HCT116 (cell line): ENCODE measurements at regions not wholly inside any gene's neighbourhood (a gene's known extent, or its start where the extent isn't known, plus 50 kb on each side); places are given as distances from the start of the nearest gene placed in this dataset.

Source experiments
- ATAC-seq: fragments of 200-7000 bp; cut with Tn5 transposase; 2 replicates; pipeline ENCODE4 v1.9.1; 2020; ENCODE audit warnings: mild to moderate bottlenecking, moderate library complexity
- BruUV-seq: library from RNA; stranded (reverse); fragments of 400-500 nt; replicated peaks from 2 replicates; lab custom pipeline; 2021; lab: Mats Ljungman, UMichigan
- CTCF ChIA-PET: fragments of 300-600 bp; sonication (Branson Sonifier 250); formaldehyde crosslinking; loops from one replicate; lab custom pipeline; 2021; ENCODE audit warnings: antibody characterized with exemption; lab: Charles Lee
- POLR2A ChIA-PET: fragments of 300-600, 350-600 bp; sonication (Branson Sonifier 250); formaldehyde crosslinking; loops from one replicate; lab custom pipeline; 2021; ENCODE audit warnings: antibody characterized with exemption; lab: Charles Lee
- RAD21 ChIA-PET, 2 experiments: fragments of 300-600 bp; sonication (Branson Sonifier 250); formaldehyde crosslinking; loops; one replicate each; lab custom pipeline; 2023; ENCODE audit warnings: low total read pairs in 2 of 2; ENCODE audit not compliant: uncharacterized antibody in 2 of 2, unreplicated experiment in 2 of 2, low non-redundant PET in 1 of 2; lab: Charles Lee
- DNase-seq: peaks from one replicate; pipeline ENCODE4 v3.0.0-alpha.2; 2010; ENCODE audit warnings: low read depth, low spot score
- H2AFZ ChIP-seq: fragments of 200-600 bp; shearing (Covaris generic), sonication (generic); 2 replicates; pipeline ENCODE4 v1.6.1; 2017; ENCODE audit warnings: low read depth, mixed run types, mixed read lengths, antibody characterized with exemption, low read length; ENCODE audit not compliant: poor library complexity, severe bottlenecking
- H3K27ac ChIP-seq: 2 replicates; pipeline ENCODE4 v1.5.1; 2012; ENCODE audit warnings: low read depth, low read length
- H3K27me3 ChIP-seq: fragments of 200-600 bp; sonication (generic); 2 replicates; pipeline ENCODE4 v1.6.1; 2016; ENCODE audit warnings: mixed run types, low read length, mixed read lengths; ENCODE audit not compliant: insufficient read depth
- H3K36me3 ChIP-seq, 2 experiments: fragments of 200-500 bp in 1 of 2; fragments of 200-600 bp in 1 of 2; sonication (Bioruptor generic) in 1 of 2; sonication (generic) in 1 of 2; 2 replicates each; pipeline versions ENCODE4 v1.5.1 to v1.6.1; 2014 to 2016; ENCODE audit warnings: low read length in 2 of 2, inconsistent platforms in 1 of 2, mixed read lengths in 1 of 2, mixed run types in 1 of 2; ENCODE audit not compliant: insufficient read depth in 2 of 2, control insufficient read depth in 1 of 2
- H3K4me1 ChIP-seq, 2 experiments: fragments of 200-600 bp in 1 of 2; sonication (generic) in 1 of 2; 2 replicates each; pipeline versions ENCODE4 v1.5.1 to v1.6.1; 2012 to 2017; ENCODE audit warnings: low read length in 2 of 2, inconsistent platforms in 1 of 2, mild to moderate bottlenecking in 1 of 2, mixed read lengths in 1 of 2, mixed run types in 1 of 2, moderate library complexity in 1 of 2; ENCODE audit not compliant: insufficient read depth in 2 of 2, control insufficient read depth in 1 of 2
- H3K4me2 ChIP-seq: fragments of 200-600 bp; sonication (generic); 2 replicates; pipeline ENCODE4 v1.6.1; 2017; ENCODE audit warnings: mixed run types, low read length, mixed read lengths
- H3K4me3 ChIP-seq, 2 experiments: fragments of 200-600 bp in 1 of 2; sonication (generic) in 1 of 2; replicated peaks in 1 of 2; 2 replicates each; pipeline ENCODE4 v1.5.1; 2011 to 2016; ENCODE audit warnings: low read length in 2 of 2, control low read depth in 1 of 2, low read depth in 1 of 2, mild to moderate bottlenecking in 1 of 2, mixed read lengths in 1 of 2, mixed run types in 1 of 2
- H3K79me2 ChIP-seq: fragments of 200-600 bp; sonication (generic); 2 replicates; pipeline ENCODE4 v1.6.1; 2017; ENCODE audit warnings: mild to moderate bottlenecking, mixed run types, low read length, moderate library complexity, mixed read lengths; ENCODE audit not compliant: insufficient read depth
- H3K9ac ChIP-seq: fragments of 200-600 bp; sonication (generic); 2 replicates; pipeline ENCODE4 v1.6.1; 2016; ENCODE audit warnings: low read length, mixed read lengths
- H3K9me2 ChIP-seq: fragments of 200-600 bp; sonication (generic), shearing (Covaris generic); 2 replicates; pipeline ENCODE4 v1.6.1; 2017; ENCODE audit warnings: mixed run types, mild to moderate bottlenecking, moderate library complexity; ENCODE audit not compliant: insufficient read depth
- H3K9me3 ChIP-seq, 2 experiments: fragments of 200-500 bp in 1 of 2; fragments of 200-600 bp in 1 of 2; sonication (Bioruptor generic) in 1 of 2; sonication (generic) in 1 of 2; 2 replicates each; pipeline ENCODE4 v1.6.1; 2014 to 2017; ENCODE audit warnings: low read length in 2 of 2, mixed read lengths in 2 of 2, inconsistent platforms in 1 of 2, low read depth in 1 of 2, mild to moderate bottlenecking in 1 of 2, mixed run types in 1 of 2, moderate library complexity in 1 of 2; ENCODE audit not compliant: control insufficient read depth in 1 of 2, insufficient read depth in 1 of 2
- H4K20me1 ChIP-seq: fragments of 200-600 bp; sonication (generic), shearing (Covaris generic); 2 replicates; pipeline ENCODE4 v1.6.1; 2017; ENCODE audit warnings: mixed run types, mild to moderate bottlenecking, moderate library complexity; ENCODE audit not compliant: insufficient read depth
- CBX3 ChIP-seq: IDR thresholded peaks from 2 replicates; pipeline ENCODE4 v1.6.1; 2012; ENCODE audit warnings: low read depth
- CEBPB ChIP-seq: IDR thresholded peaks from 2 replicates; pipeline ENCODE4 v1.6.1; 2012; ENCODE audit warnings: low read depth
- EGR1 ChIP-seq: IDR thresholded peaks from 2 replicates; pipeline ENCODE4 v1.6.1; 2012; ENCODE audit warnings: low read depth
- ELF1 ChIP-seq: IDR thresholded peaks from 2 replicates; pipeline ENCODE4 v1.6.1; 2012; ENCODE audit warnings: low read depth, borderline replicate concordance
- EZH2phosphoT487 ChIP-seq: fragments of 200-600 bp; IDR thresholded peaks from 2 replicates; pipeline ENCODE4 v1.6.1; 2018; ENCODE audit warnings: antibody characterized with exemption, borderline replicate concordance
- FOSL1 ChIP-seq: IDR thresholded peaks from 2 replicates; pipeline ENCODE4 v1.6.1; 2012; ENCODE audit warnings: low read depth
- JUND ChIP-seq: IDR thresholded peaks from 2 replicates; pipeline ENCODE4 v1.6.1; 2012
- MAX ChIP-seq: IDR thresholded peaks from 2 replicates; pipeline ENCODE4 v1.6.1; 2012
- POLR2AphosphoS5 ChIP-seq: IDR thresholded peaks from 2 replicates; pipeline ENCODE4 v1.6.1; 2011; ENCODE audit warnings: mild to moderate bottlenecking, low read depth, low read length, moderate library complexity
- REST ChIP-seq: IDR thresholded peaks from 2 replicates; pipeline ENCODE4 v1.6.1; 2012; ENCODE audit warnings: low read depth
- SIN3A ChIP-seq: IDR thresholded peaks from 2 replicates; pipeline ENCODE4 v1.6.1; 2012; ENCODE audit warnings: low read depth
- YY1 ChIP-seq: IDR thresholded peaks from 2 replicates; pipeline ENCODE4 v1.6.1; 2011; ENCODE audit warnings: low read length, low read depth, moderate library complexity, mild to moderate bottlenecking; ENCODE audit not compliant: insufficient replicate concordance; ENCODE audit errors: extremely low read depth
- intact Hi-C: fragments of 100-400 bp; cut with micrococcal nuclease; formaldehyde crosslinking; loops from 2 replicates; pipeline ENCODE4 v1.10.0; 2022
- TF ChIP-seq, protein P1 (sequence below), 3 experiments: fragments of 200-600 bp in 1 of 3; sonication (generic) in 1 of 3; IDR thresholded peaks in 2 of 3; conservative IDR thresholded peaks in 1 of 3; 2 replicates each; pipeline ENCODE4 v1.5.1; 2012 to 2017; ENCODE audit warnings: low read depth in 2 of 3, low read length in 2 of 3, antibody characterized with exemption in 1 of 3, borderline replicate concordance in 1 of 3, control low read depth in 1 of 3, mild to moderate bottlenecking in 1 of 3, mixed read lengths in 1 of 3, mixed run types in 1 of 3, moderate library complexity in 1 of 3; ENCODE audit not compliant: insufficient read depth in 1 of 3
- TF ChIP-seq, protein P2 (sequence below): IDR thresholded peaks from 2 replicates; pipeline ENCODE4 v1.6.1; 2012

DNA sequence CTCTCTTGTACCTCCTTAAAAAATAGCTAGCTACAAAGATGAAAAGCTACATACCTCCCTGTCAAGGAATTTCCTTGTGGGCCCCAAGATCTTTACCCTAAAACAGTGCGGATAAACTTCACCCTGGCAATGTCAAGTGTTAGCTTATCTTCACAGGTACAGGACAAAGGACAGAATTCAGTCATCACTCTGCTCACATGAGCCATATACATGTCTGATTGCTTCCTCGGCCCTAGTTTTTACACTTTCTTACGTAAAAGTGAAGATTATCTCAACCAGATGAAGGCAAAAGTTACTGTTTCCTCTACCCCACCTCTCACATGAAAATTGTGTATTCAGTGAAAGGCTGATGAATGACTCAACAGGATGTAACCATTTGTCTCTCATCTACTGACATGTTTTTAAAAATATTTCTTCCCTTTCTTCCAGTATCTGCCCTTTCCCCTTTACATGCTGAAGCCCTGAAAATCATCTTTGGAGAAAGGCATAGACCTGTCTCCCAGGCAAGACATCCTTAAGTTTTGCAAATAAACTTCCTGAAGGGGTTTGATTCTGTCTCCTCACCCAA is 890.1 kb downstream of the GALC start:
- Histone ChIP-seq H3K9ac (no peak overlapping the region), H3K4me2 (no peak overlapping the region), H3K9me2 (no peaks in the 10 kb centered on the region), H3K27ac (no peak overlapping the region), H3K36me3 (no peaks in the 10 kb centered on the region), H3K27me3 (no peaks in the 10 kb centered on the region), H2AFZ (no peak overlapping the region), H3K79me2 (no peaks in the 10 kb centered on the region), H4K20me1 (no peaks in the 10 kb centered on the region), H3K4me3 (no peak overlapping the region), H3K9me3 (peaks cover 3 to 16% of the 10 kb centered on the region in 2 experiments; a peak in 2 of 4 replicates), H3K4me1 (no peaks in the 10 kb centered on the region)
- TF ChIP-seq, protein P1, sequence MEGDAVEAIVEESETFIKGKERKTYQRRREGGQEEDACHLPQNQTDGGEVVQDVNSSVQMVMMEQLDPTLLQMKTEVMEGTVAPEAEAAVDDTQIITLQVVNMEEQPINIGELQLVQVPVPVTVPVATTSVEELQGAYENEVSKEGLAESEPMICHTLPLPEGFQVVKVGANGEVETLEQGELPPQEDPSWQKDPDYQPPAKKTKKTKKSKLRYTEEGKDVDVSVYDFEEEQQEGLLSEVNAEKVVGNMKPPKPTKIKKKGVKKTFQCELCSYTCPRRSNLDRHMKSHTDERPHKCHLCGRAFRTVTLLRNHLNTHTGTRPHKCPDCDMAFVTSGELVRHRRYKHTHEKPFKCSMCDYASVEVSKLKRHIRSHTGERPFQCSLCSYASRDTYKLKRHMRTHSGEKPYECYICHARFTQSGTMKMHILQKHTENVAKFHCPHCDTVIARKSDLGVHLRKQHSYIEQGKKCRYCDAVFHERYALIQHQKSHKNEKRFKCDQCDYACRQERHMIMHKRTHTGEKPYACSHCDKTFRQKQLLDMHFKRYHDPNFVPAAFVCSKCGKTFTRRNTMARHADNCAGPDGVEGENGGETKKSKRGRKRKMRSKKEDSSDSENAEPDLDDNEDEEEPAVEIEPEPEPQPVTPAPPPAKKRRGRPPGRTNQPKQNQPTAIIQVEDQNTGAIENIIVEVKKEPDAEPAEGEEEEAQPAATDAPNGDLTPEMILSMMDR (IDR thresholded peaks at IDR 0.05 in 2 of 3, conservative IDR thresholded peaks at IDR 0.05 in 1 of 3; ENCODE audit: borderline replicate concordance in 1 of 3, insufficient read depth in 1 of 3, low read depth in 2 of 3, low read length in 2 of 3): no peak
- no peak for TF ChIP-seq EGR1
- TF ChIP-seq EZH2phosphoT487: no peak
- no peak for TF ChIP-seq REST
- no peak for TF ChIP-seq FOSL1
- TF ChIP-seq MAX: no peak
- TF ChIP-seq, protein P2, sequence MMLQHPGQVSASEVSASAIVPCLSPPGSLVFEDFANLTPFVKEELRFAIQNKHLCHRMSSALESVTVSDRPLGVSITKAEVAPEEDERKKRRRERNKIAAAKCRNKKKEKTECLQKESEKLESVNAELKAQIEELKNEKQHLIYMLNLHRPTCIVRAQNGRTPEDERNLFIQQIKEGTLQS: no peak
- TF ChIP-seq YY1: no peak
- no peak for TF ChIP-seq ELF1
- no peak for TF ChIP-seq CEBPB
- TF ChIP-seq SIN3A: no peak
- TF ChIP-seq JUND: no peak
- no peak for TF ChIP-seq CBX3
- no peak for TF ChIP-seq POLR2AphosphoS5
- CTCF ChIA-PET: no interaction called here
- RAD21 ChIA-PET: no interaction called here
- POLR2A ChIA-PET: no interaction called here
- DNase-seq (no peak), ATAC-seq (no peak)
- BruUV-seq: no TSS peak
- intact Hi-C loops: no loop called here
